Pancreas (tissue), 10 donors: ENCODE measurements at regions not wholly inside any gene's neighbourhood (a gene's known extent, or its start where the extent isn't known, plus 50 kb on each side); places are given as distances from the start of the nearest gene placed in this dataset.
A peak's percentile ranks its signal among the peaks of the same experiment; 100 is the strongest.

Experiments
- ATAC-seq, 4 donors: fragments of 200-7000 bp; cut with Tn5 transposase; one replicate each; pipeline versions ENCODE4 v1.8.0 to v1.9.1; 2020; ENCODE audit warnings: mild to moderate bottlenecking in 4 of 4, moderate library complexity in 4 of 4
- DNase-seq, 6 donors: peaks; one replicate each; pipeline ENCODE4 v3.0.0-alpha.2; 2020
- FAIRE-seq: peaks from 2 replicates; lab custom pipeline; 2012; peaks lifted over from hg19 to GRCh38; lab: Jason Lieb, UNC
- H3K27ac ChIP-seq, 4 donors: fragments of 200-600 bp; sonication (generic); 1 replicate in 3 of 4; 2 replicates in 1 of 4; pipeline versions ENCODE4 v1.5.0 to v1.8.0; 2020
- H3K27me3 ChIP-seq, 4 donors: fragments of 200-600 bp; one replicate each; pipeline ENCODE4 v1.8.0; 2021
- H3K36me3 ChIP-seq, 3 donors: fragments of 200-600 bp; sonication (generic) in 1 of 3; one replicate each; pipeline versions ENCODE4 v1.5.0 to v1.8.0; 2020 to 2021
- H3K4me1 ChIP-seq, 3 donors: fragments of 200-600 bp; one replicate each; pipeline ENCODE4 v1.8.0; 2021
- H3K4me3 ChIP-seq, 4 donors: fragments of 200-600 bp; sonication (generic) in 2 of 4; one replicate each; pipeline versions ENCODE4 v1.5.0 to v1.8.0; 2020 to 2021
- H3K9me3 ChIP-seq, 4 donors: fragments of 200-600 bp; one replicate each; pipeline ENCODE4 v1.8.0; 2021
- CTCF ChIP-seq, 4 donors: fragments of 200-600 bp; sonication (generic) in 3 of 4; IDR thresholded peaks; one replicate each; pipeline versions ENCODE4 v1.5.0 to v1.8.0; 2021; ENCODE audit warnings: antibody characterized with exemption in 4 of 4
- WGBS, 2 donors: extraction: QIAGEN DNeasy Blood & Tissue Kit; methylation state at CpG; one replicate each; pipeline ENCODE4 v1.1.7; 2013; 5-methylcytosine and 5-hydroxymethylcytosine counted together
- intact Hi-C, 3 donors: fragments of 100-400 bp; cut with DNase I; formaldehyde crosslinking; loops; one replicate each; pipeline versions ENCODE4 v1.11.1 to v1.14.2; 2022
- donor health status: healthy with polysubstance abuse.
- donor health status: DM: no; HTN: no; CAD: no; lungs with moderate emphysema.
- donor health status: DM: no; HTN: no; CAD: no.
- donor health status: control.
- donor health status: control.
- donor health status: Bipolar disorder and iron deficiency.
- donor health status: DM: yes; HTN: yes; CAD: no.
- donor health status: DM: no; HTN: no; CAD: no.
- donor health status: DM: no; HTN: no; CAD: no.
- donor health status: DM: yes; HTN: yes; CAD: no.

- WGBS, 2 donors, result 60 to 69% methylated on average over 5 of the region's 5 CpGs
- DNase-seq (no peak), ATAC-seq (no peak), FAIRE-seq (no peak)
- no peak overlapping the region for H3K27ac ChIP-seq
- H3K9me3 ChIP-seq, result no peaks in the 10 kb centered on the region
- no peaks in the 10 kb centered on the region for H3K27me3 ChIP-seq
- no peak for TF ChIP-seq CTCF (IDR thresholded peaks at IDR 0.05)
- H3K36me3 ChIP-seq, result no peaks in the 10 kb centered on the region
- no peak overlapping the region for H3K4me3 ChIP-seq
- no peaks in the 10 kb centered on the region for H3K4me1 ChIP-seq
- intact Hi-C loops, result no loop called here
Measured at GRCh38 chr17:37829592-37830123, 84.8 kb upstream of the HNF1B start.

GRCh38 chr17:37828651-37829124, 83.8 kb upstream of the HNF1B start:
- no peaks in the 10 kb centered on the region for H3K27me3 ChIP-seq
- peak in 2 of 4 donors; percentile 46 to 56 for ATAC-seq
- WGBS, 2 donors, result 61 to 74% methylated on average over 5 of the region's 5 CpGs
- H3K4me1 ChIP-seq, result no peaks in the 10 kb centered on the region
- no peak overlapping the region for H3K27ac ChIP-seq
- no peak overlapping the region for H3K4me3 ChIP-seq
- intact Hi-C loops, result no loop called here
- DNase-seq, result no peak
- no peak for TF ChIP-seq CTCF (IDR thresholded peaks at IDR 0.05)
- no peaks in the 10 kb centered on the region for H3K9me3 ChIP-seq
- no peaks in the 10 kb centered on the region for H3K36me3 ChIP-seq
- no peak for FAIRE-seq

- intact Hi-C loops, result no loop called here
- FAIRE-seq (no peak), ATAC-seq (no peak), DNase-seq (no peak)
- 68 to 77% methylated on average over 5 of the region's 5 CpGs for WGBS, 2 donors
- H3K27me3 ChIP-seq, result no peaks in the 10 kb centered on the region
- no peaks in the 10 kb centered on the region for H3K4me1 ChIP-seq
- no peaks in the 10 kb centered on the region for H3K36me3 ChIP-seq
- H3K4me3 ChIP-seq, result no peak overlapping the region
- no peaks in the 10 kb centered on the region for H3K9me3 ChIP-seq
- no peak for TF ChIP-seq CTCF (IDR thresholded peaks at IDR 0.05)
- no peak overlapping the region for H3K27ac ChIP-seq
Measured at GRCh38 chr17:37827905-37828650, 83.2 kb upstream of the HNF1B start.

- H3K27ac ChIP-seq, result no peak overlapping the region
- intact Hi-C loops, result no loop called here
- H3K4me3 ChIP-seq, result no peak overlapping the region
- no peaks in the 10 kb centered on the region for H3K36me3 ChIP-seq
- 79 to 81% methylated on average over 4 of the region's 4 CpGs for WGBS, 2 donors
- FAIRE-seq (no peak), DNase-seq (peak in 1 of 6 donors; percentile 28), ATAC-seq (peak in 2 of 4 donors; percentile 36 to 56)
- no peak for TF ChIP-seq CTCF (IDR thresholded peaks at IDR 0.05)
- no peaks in the 10 kb centered on the region for H3K9me3 ChIP-seq
- H3K27me3 ChIP-seq, result no peaks in the 10 kb centered on the region
- H3K4me1 ChIP-seq, result no peaks in the 10 kb centered on the region
Measured at GRCh38 chr17:37826497-37827430, 81.9 kb upstream of the HNF1B start.
